HG03520 (cell line): ENCODE measurements at regions not wholly inside any gene's neighbourhood (a gene's known extent, or its start where the extent isn't known, plus 50 kb on each side); places are given as distances from the start of the nearest gene placed in this dataset.
"Not testable (repeated sequence)": the region's sequence is repeated elsewhere in the genome, so short reads cannot be mapped to it uniquely, and the experiment has no call there.

Experiments
- ATAC-seq: cut with Tn5 transposase; IDR thresholded peaks from one replicate; pipeline ENCODE4 v1.9.1; 2021; ENCODE audit warnings: mild to moderate bottlenecking, moderate library complexity; ENCODE audit not compliant: unreplicated experiment

- ATAC-seq, result no peak
These were observed 52.6 kb upstream of the SP8 start for GRCh38 chr7:20839196-20839735.

- ATAC-seq, result no peak
These were observed 53.3 kb upstream of the SP8 start for GRCh38 chr7:20839987-20840386.

GRCh38 chr7:20846791-20847190 lies 60.1 kb upstream of the SP8 start:
- ATAC-seq, result no peak

DNA sequence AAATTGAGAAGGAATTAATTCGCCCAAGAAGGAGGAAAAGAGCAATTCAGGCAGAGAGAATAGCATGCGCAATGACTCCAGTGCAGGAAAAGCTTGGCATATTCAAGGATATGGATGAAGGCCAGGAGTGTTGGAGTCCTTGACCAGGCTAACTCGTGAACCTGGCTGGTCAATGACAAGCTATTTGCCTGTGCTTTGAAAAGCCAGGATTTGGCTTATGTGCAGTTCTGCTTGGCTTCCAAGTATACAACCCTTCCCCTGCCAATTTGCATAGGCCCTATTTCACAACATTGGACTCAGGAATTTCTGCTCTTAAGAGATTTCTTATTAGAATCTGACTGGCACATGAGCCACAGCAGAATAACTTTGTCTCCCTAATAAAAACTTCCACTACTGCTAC lies 72.3 kb upstream of the SP8 start:
- no peak for ATAC-seq

GRCh38 chr7:20861468-20861867 lies 74.8 kb upstream of the SP8 start:
- ATAC-seq, result no peak

- no peak for ATAC-seq
These were observed 75.9 kb upstream of the SP8 start for GRCh38 chr7:20862554-20862953.

DNA sequence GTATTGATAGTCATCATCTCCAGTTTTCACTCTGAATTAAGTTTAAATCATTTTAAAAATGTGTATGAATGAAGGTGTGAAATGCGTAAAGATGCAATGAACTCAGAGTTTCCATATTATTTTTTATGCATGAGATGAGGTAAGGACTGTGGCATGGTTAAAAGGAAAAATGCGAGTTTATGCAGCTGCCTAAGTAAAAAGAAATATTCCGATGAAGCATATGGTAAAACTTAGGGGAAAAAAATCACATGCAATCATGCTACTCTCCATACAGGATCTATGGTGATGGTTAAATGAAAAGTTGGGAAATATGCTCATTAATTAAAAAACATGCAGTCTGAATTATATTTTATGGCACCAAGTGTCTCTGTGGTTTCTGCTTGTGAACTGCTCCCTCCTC lies 77.5 kb upstream of the SP8 start:
- no peak for ATAC-seq

DNA sequence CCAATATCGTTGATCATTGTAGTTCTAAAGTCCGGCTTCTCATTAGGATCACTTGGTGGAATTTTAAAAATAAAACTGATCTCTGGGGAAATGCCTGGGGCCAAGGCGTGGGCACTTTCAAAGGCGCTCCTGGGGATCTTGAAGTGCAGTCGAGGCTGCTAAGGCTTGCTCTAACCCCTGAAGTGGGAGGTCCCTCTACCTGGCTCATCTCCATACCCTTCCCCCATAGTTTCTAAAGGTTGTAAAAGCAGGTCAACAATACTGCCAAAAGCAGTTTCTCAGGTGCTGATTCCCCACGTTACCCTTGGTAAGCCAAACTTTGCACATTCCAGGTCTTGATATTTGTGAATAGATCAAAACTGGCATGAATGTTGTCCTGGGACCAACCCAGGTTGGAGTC lies 79.0 kb upstream of the SP8 start:
- no peak for ATAC-seq

DNA sequence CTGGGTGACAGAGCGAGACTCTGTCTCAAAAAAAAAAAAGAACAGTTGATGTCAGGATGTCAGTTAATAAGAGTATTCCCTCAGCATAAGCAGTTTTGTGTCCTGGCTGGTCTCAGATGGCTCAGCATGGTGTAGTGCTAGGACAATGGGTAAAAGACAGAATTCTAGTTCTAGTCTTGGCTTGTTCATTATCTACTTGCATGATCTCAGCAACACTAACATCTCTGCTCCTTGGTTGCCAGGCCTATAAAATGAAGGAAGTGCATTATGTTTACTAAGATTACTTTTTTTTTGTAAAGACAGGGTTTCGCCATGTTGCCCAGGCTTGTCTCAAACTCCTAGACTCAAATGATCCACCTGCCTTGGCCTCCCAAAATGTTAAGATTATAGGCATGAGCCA lies 84.3 kb upstream of the SP8 start:
- ATAC-seq, result no peak

GRCh38 chr7:20892776-20893175 lies 106.1 kb upstream of the SP8 start:
- no peak for ATAC-seq

GRCh38 chr7:20894806-20895205 lies 108.1 kb upstream of the SP8 start:
- ATAC-seq, result no peak

DNA sequence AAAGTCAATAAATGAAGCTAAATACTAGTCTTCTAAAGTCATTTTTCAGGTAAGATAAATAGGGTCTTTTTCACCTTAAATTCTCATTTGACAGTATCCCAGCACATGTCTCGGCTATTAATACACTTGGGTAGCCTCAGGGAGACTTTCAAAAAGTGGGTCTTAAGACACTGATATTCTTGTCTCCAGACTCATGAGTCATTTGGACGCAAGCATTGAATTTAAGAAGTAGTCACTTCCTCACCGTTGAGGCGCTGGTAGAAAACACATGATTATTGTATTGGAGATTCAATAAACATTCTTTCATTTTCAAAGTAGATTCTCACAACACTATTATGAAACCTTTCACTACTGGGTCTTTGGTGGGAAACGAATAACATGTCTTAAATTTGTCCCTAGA lies 108.9 kb upstream of the SP8 start:
- no peak for ATAC-seq

DNA sequence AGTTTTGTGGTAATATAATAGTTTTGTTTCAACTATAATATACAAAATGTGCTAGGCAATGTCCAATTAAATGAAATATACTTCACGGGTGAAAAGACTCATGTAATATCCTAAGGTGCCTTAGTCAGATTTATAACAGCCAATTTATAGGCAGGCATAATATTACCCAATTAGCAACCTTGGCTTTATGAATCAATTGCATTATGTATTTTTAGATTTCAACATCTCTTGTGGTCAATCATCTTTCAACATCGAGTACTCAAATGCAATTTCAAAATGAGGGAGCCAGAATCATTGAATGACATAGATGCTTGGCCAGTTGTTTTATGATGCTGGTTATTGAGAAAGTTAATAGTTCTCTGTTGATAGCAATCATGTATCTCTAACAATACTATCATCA lies 110.3 kb upstream of the SP8 start:
- ATAC-seq, result no peak

- no peak for ATAC-seq
These were observed 120.2 kb upstream of the SP8 start for GRCh38 chr7:20906801-20907453.

- ATAC-seq, result no peak
These were observed 124.4 kb upstream of the SP8 start for GRCh38 chr7:20911081-20911480.

DNA sequence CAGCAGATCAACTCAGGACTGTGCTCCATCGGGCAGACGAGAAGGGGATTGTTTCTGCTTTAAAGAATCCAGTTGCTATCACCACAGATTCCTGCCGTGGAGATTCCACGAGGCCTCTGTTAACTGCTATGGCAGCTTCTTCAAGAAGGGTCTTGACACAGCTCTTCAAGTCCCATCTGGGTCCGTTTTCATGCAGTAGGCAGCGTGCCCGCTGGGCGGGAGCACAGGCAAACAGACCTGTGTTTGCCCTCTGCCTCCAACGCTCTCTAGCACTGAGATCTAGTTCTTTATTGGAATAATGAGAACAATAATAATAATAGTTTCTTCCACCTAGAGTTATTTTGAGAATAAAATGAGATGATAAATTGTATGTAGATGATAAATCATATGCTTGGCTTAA lies 127.2 kb upstream of the SP8 start:
- no peak for ATAC-seq

GRCh38 chr7:20916311-20916710 lies 129.6 kb upstream of the SP8 start:
- ATAC-seq, result no peak

DNA sequence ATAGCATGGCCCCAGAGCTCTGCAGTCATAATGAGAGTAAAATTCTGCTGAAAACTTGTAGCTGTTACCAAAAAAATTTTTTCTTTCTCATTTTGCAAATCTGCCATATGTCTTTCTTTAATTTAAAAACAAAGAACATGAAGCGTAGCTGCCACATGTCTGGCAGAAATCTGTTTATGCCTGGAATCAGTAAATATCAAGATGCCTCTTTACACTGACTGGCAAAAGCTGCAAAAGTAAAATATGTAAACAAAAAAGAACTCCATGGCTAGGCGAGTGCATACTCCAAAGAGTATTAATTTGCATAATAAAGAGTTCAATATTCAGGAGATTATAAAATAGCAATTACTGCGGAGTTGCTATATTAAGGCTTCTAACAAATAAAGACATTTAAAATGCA lies 130.9 kb upstream of the SP8 start:
- ATAC-seq, result no peak

GRCh38 chr7:20918156-20918555 lies 131.5 kb upstream of the SP8 start:
- no peak for ATAC-seq

DNA sequence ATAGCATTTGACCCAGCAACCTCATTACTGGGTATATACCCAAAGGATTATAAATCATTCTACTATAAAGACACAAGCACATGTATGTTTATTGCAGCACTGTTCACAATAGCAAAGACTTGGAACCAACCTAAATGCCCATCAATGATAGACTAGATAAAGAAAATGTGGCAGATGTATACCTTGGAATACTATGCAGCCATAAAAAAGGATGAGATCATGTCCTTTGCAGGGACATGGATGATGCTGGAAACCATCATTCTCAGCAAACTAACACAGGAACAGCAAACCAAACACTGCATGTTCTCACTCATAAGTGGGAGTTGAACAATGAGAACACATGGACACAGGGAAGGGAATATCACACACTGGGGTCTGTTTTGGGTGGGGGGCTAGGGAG lies 140.5 kb upstream of the SP8 start:
- ATAC-seq, result not testable (repeated sequence)

DNA sequence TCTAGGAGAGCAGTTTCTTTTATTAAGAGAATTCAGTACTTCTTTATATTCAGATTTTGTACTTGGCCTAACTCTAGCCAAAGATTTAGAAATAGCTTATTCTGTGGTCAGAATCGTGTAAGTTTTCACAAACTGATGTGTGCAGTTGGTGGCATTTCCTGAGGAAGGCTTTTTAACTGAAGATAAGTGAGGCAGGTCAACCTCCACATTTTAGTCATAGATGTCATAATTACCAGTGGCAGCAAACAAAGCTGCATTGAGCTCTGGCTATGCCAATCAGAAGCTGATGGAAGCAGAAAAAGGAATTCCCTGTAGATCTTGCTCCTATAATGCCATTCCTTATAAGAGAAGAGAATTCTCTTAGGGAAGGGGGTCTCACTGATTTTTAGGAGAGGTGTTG lies 141.3 kb upstream of the SP8 start:
- no peak for ATAC-seq

- no peak for ATAC-seq
These were observed 142.5 kb upstream of the SP8 start for GRCh38 chr7:20929199-20929598.

DNA sequence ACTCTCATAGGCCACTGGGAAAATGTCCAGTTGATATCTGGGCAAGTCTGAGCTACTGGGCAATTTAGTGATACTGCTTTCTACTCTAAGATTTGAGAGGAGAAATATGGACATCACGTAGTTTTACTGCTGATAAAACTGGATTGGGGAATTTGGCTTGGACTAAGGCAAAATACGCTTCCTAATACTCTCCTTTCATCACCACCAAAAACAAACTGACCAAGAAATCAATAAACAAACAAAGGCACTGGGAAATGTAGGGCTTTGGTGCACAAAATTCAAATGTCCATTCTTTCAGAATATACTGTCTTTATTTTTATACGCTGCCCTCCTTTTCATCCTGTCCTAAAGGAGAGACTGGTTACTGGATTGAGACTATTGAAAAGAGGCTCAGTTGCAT lies 145.1 kb upstream of the SP8 start:
- ATAC-seq, result no peak
